Central memory CD8-positive, alpha-beta T cell (primary cell): ENCODE measurements at regions not wholly inside any gene's neighbourhood (a gene's known extent, or its start where the extent isn't known, plus 50 kb on each side); places are given as distances from the start of the nearest gene placed in this dataset.

Experiments used
- ATAC-seq: fragments of 150-1000 bp; cut with Tn5 transposase; replicated peaks from 2 replicates; pipeline ENCODE4 v1.10.0; 2022; ENCODE audit warnings: mild to moderate bottlenecking, moderate FRiP score, moderate number of reproducible peaks; ENCODE audit not compliant: poor library complexity, severe bottlenecking; ENCODE audit errors: extremely low read depth
- DNase-seq, 2 donors: peaks; one replicate each; pipeline ENCODE4 v3.0.0; 2021; ENCODE audit warnings: low spot score in 2 of 2
- H3K27ac Mint-ChIP-seq: one replicate; pipeline ENCODE4 v1.8.0; 2022; ENCODE audit warnings: low read depth, mild to moderate bottlenecking, moderate library complexity, mixed read lengths
- H3K27me3 Mint-ChIP-seq: one replicate; pipeline ENCODE4 v1.8.0; 2022; ENCODE audit warnings: mixed read lengths
- H3K36me3 Mint-ChIP-seq: one replicate; pipeline ENCODE4 v1.8.0; 2022; ENCODE audit warnings: mild to moderate bottlenecking, moderate library complexity, mixed read lengths; ENCODE audit not compliant: insufficient read depth
- H3K4me1 Mint-ChIP-seq: one replicate; pipeline ENCODE4 v1.8.0; 2022; ENCODE audit warnings: mixed read lengths
- H3K4me3 Mint-ChIP-seq: one replicate; pipeline ENCODE4 v1.8.0; 2022; ENCODE audit warnings: mild to moderate bottlenecking, moderate library complexity, mixed read lengths
- H3K9me3 Mint-ChIP-seq: one replicate; pipeline ENCODE4 v1.8.0; 2022; ENCODE audit warnings: mixed read lengths

DNA sequence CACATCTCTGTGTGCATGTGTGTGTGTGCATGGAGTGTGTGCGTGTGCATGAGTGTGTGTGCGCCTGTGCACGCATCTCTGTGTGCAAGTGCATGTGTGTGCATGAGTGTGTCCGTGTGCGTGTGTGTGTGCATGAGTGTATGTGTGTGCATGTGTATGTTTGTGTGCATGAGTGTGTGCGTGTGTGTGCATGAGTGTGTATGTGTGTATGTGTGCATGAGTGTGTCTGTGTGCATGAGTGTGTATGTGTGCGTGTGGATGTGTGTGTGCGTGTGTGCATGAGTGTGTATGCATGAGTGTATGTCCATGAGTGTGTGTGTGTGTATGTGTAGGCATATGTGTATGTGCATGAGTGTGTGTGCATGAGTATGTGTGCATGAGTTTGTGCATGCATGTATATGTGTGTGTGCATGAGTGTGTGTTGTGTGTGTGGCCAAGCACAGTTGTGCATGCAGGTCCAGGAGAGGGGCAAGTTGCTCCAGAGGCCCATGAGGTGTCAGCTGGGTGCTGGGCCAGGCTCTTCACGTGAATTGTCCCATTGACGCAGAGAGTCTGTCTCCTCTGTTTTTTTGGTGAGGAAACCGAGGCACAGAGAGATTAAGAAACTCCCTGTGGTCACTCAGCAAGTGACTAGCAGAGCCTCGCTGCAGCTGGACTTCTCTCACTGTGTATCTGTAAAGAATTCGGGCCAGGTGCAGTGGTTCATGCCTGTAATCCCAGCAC lies 75.5 kb downstream of the ASB1 start:
- H3K9me3 Mint-ChIP-seq: no peaks in the 10 kb centered on the region

DNA sequence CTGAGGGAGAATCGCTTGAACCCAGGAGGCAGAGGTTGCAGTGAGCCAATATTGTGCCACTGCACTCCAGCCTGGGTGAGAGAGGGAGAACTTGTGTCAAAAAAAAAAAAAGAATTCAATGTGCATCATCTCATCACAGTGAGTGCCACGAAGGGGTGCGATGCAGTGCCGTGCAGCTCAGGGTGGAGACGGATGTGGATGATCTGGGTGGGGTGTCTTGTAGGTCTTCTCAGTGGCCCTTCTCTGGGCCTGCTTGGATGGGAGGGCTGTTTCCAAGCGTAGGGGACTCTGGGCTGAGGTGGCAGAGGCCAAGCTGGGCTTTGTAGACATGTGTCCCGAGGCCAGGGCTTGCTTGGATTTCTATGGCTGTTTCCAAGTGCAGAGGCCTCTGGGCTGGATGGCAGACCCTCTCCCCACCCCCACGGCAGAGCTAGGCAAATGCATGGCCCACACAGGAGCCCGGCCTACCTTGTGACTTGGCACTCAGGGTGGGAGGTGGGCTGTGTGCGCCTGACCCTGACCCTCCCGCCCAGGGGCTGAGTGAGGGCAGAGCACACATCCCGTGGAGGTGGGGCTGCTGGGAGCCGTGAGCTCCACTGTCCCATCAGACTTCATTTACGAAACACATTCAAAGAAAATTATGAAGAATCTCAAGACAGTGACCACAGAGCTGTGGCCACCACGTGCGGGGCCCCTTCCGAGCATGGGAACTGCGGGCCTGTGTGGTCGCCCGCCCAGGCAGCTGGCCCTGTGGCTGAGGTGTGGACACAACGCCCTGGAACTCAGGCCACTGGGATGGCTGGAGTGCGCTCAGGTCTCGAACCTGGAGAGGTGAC lies 76.4 kb downstream of the ASB1 start:
- no peaks in the 10 kb centered on the region for H3K36me3 Mint-ChIP-seq
- no peak overlapping the region for H3K27ac Mint-ChIP-seq
- ATAC-seq: no peak

More for the DNA sequence above, 75.5 kb downstream of the ASB1 start:
- no peak overlapping the region for H3K4me3 Mint-ChIP-seq
- H3K36me3 Mint-ChIP-seq: no peaks in the 10 kb centered on the region
- no peak overlapping the region for H3K27ac Mint-ChIP-seq
- ATAC-seq (no peak), DNase-seq (no peak)
- no peaks in the 10 kb centered on the region for H3K27me3 Mint-ChIP-seq
- no peaks in the 10 kb centered on the region for H3K4me1 Mint-ChIP-seq

DNA sequence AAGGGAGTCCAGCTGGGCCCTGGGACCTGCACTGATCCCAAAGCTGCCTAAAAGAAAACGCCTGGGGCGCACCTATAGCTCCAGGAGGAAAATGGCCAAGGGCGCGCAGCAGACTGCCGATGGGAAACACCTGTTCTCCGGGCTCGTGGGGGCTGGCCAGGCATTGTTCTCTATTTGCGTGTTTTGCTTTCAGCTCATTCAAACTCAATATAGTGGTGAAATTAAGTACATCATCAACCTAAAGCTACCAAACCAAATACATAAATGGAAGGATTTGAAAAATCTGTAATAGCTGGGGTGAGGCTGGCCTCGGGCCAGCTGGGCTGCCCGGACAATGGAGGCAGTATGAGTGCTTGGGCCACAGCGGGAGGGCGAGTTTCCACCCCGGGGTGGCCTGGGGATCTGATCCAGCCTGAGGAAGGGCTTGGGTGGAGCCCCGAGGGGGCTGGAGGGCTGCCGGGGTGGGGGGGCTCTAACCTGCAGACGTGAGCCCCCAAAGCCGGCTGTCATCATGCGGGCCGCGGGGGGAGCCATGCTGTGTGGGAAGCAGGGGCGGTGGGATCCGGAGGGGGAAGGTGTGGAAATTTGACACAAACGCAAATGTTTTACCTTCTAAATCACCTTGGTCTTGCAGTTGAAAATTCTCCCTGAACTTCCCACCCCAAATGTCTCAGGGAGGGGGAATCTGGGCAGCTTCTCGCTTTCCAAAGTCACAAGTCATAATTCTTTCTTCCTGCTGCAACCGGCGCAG lies 77.6 kb downstream of the ASB1 start:
- no peak for DNase-seq
- Mint-ChIP-seq H3K27ac (no peak overlapping the region), H3K4me3 (no peak overlapping the region), H3K4me1 (no peaks in the 10 kb centered on the region), H3K36me3 (no peaks in the 10 kb centered on the region), H3K9me3 (no peaks in the 10 kb centered on the region), H3K27me3 (peaks cover 16% of the 10 kb centered on the region)
- no peak for ATAC-seq

More for the DNA sequence above, 76.4 kb downstream of the ASB1 start:
- Mint-ChIP-seq H3K27me3 (peaks cover 4% of the 10 kb centered on the region), H3K9me3 (no peaks in the 10 kb centered on the region), H3K4me1 (no peaks in the 10 kb centered on the region), H3K4me3 (no peak overlapping the region)
- DNase-seq: no peak

- H3K27me3 Mint-ChIP-seq: peaks cover 23% of the 10 kb centered on the region
- no peak overlapping the region for H3K4me3 Mint-ChIP-seq
- no peaks in the 10 kb centered on the region for H3K4me1 Mint-ChIP-seq
- H3K9me3 Mint-ChIP-seq: no peaks in the 10 kb centered on the region
- no peaks in the 10 kb centered on the region for H3K36me3 Mint-ChIP-seq
- no peak overlapping the region for H3K27ac Mint-ChIP-seq
- DNase-seq: no peak
- no peak for ATAC-seq
Observed at GRCh38 chr2:238505119-238505891, 78.6 kb downstream of the ASB1 start.

DNA sequence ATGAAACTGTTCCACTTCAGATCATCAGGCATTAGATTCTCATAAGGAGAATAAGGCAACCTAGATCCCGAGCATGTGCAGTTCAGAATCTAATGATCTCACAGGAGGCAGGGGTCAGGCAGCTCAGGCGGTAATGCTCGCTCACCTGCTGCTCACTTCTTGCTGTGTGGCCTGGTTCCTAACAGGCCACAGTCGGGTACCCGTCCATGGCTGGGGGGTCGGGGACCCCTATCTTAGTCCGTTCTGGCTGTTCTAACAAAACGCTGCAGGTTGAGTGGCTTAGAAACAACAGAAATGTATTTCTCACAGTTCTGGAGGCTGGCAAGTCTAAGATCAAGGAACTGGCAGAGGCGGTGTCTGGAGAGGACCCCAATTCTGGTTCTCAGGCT lies 79.2 kb downstream of the ASB1 start:
- ATAC-seq (no peak), DNase-seq (no peak)
- Mint-ChIP-seq H3K36me3 (no peaks in the 10 kb centered on the region), H3K4me3 (no peak overlapping the region), H3K27me3 (peaks cover 23% of the 10 kb centered on the region), H3K9me3 (no peaks in the 10 kb centered on the region), H3K4me1 (no peaks in the 10 kb centered on the region), H3K27ac (no peak overlapping the region)

- DNase-seq (no peak), ATAC-seq (no peak)
- Mint-ChIP-seq H3K27me3 (peaks cover 23% of the 10 kb centered on the region), H3K4me3 (no peak overlapping the region), H3K9me3 (no peaks in the 10 kb centered on the region), H3K27ac (no peak overlapping the region), H3K4me1 (no peaks in the 10 kb centered on the region), H3K36me3 (no peaks in the 10 kb centered on the region)
Observed at GRCh38 chr2:238506371-238507068, 79.8 kb downstream of the ASB1 start.

- peaks cover 23% of the 10 kb centered on the region for H3K27me3 Mint-ChIP-seq
- no peak overlapping the region for H3K27ac Mint-ChIP-seq
- no peaks in the 10 kb centered on the region for H3K36me3 Mint-ChIP-seq
- ATAC-seq (no peak), DNase-seq (no peak)
- H3K4me1 Mint-ChIP-seq: no peaks in the 10 kb centered on the region
- H3K9me3 Mint-ChIP-seq: no peaks in the 10 kb centered on the region
- no peak overlapping the region for H3K4me3 Mint-ChIP-seq
Observed at GRCh38 chr2:238507836-238508235, 81.1 kb downstream of the ASB1 start.

DNA sequence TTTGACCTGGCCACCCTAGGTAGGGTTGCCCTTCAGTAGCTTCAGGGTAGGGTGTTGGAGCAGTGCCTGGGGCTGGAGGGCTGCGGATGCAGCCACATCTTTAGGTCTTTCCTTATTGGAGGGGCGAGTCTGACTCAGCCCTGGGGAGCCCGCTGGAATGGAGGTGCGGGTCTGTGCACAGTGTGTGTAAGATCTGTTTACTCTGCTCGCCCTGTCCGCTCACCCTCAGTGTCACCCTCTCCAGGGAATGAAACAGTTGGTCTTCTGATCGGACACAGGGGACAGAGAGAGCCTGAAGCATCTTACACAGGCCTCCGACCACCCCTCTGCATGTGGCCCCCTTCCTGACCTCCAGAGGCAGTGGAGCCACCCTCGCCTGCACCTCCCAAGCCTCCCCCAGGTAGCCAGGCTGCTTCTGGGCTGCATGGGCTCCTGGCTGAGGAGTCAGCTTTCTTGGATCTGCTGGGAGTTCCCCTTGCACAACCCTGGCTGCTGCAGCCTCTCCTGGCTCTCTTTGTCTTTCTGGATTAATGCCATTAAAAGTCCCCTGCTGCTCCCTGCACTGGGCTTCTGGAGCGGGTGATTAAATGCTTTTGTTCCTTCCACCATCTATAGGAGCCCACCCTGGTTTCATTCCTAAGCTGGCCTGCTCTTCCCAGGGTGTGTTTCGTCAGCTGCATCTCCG lies 82.6 kb downstream of the ASB1 start:
- no peak overlapping the region for H3K27ac Mint-ChIP-seq
- H3K27me3 Mint-ChIP-seq: peaks cover 25% of the 10 kb centered on the region
- no peaks in the 10 kb centered on the region for H3K36me3 Mint-ChIP-seq
- ATAC-seq (no peak), DNase-seq (no peak)
- no peaks in the 10 kb centered on the region for H3K9me3 Mint-ChIP-seq
- no peaks in the 10 kb centered on the region for H3K4me1 Mint-ChIP-seq
- H3K4me3 Mint-ChIP-seq: no peak overlapping the region

DNA sequence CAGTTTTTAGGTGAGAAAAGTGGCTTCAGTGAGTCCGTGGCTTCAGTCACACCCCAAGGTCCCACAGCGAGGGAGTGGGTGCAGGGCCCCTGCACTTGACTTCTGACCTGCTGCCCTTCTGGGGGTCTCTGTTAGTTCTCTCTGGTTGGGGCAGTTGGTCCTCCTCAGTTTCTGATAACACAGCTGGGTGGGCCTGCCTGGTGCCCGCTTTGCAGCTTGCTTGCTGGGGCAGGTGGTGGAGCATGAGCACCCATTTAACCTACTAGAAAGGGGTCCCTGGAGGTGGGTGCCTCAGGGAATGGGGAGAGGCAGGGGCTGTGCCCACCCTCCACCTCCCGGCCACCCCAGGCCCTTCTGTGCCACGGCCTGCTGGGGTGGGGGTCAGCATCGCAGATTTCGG lies 83.2 kb downstream of the ASB1 start:
- Mint-ChIP-seq H3K36me3 (no peaks in the 10 kb centered on the region), H3K27me3 (peaks cover 31% of the 10 kb centered on the region), H3K27ac (no peak overlapping the region), H3K4me1 (no peaks in the 10 kb centered on the region), H3K4me3 (no peak overlapping the region), H3K9me3 (no peaks in the 10 kb centered on the region)
- ATAC-seq: no peak
- DNase-seq: no peak

- DNase-seq (no peak), ATAC-seq (no peak)
- Mint-ChIP-seq H3K4me3 (no peak overlapping the region), H3K27ac (no peak overlapping the region), H3K27me3 (peaks cover 33% of the 10 kb centered on the region), H3K9me3 (no peaks in the 10 kb centered on the region), H3K36me3 (no peaks in the 10 kb centered on the region), H3K4me1 (no peaks in the 10 kb centered on the region)
Observed at GRCh38 chr2:238510911-238511613, 84.3 kb downstream of the ASB1 start.

DNA sequence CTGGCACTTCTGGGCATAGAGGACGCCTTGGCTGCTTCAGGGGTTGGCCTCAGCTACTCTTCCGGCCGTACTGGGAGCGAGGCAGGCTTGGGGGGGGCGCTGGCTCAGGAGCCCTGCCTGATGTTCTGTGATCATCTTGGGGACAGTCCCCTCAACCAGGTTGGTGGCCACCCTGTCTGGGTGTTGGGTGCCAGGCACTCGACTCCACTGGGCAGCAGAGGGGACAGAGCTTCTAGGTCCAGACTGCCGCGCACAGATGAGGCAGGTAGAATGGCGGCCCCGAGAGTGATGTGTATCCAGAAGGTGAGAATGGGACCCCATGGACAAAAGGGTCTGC lies 84.9 kb downstream of the ASB1 start:
- Mint-ChIP-seq H3K4me3 (no peak overlapping the region), H3K9me3 (peaks cover 3% of the 10 kb centered on the region), H3K4me1 (no peaks in the 10 kb centered on the region), H3K27ac (no peak overlapping the region), H3K36me3 (no peaks in the 10 kb centered on the region), H3K27me3 (peaks cover 33% of the 10 kb centered on the region)
- DNase-seq (no peak), ATAC-seq (no peak)
